ENCODE measurements at regions not wholly inside any gene's neighbourhood (a gene's known extent, or its start where the extent isn't known, plus 50 kb on each side); places are given as distances from the start of the nearest gene placed in this dataset.

GRCh38 chr10:23899166-23899565 is 309.8 kb upstream of the KIAA1217 start:
- DNase-seq (ENCODE audit: low read depth, low spot score) = no peak
- Histone ChIP-seq H3K9me1 (replicated peaks; ENCODE audit: control insufficient read depth, extremely low read depth, insufficient read depth, low read length) (no peaks in the 10 kb centered on the region), H3K36me3 (ENCODE audit: control insufficient read depth in 2 of 2, extremely low read depth in 1 of 2, insufficient read depth in 2 of 2, low read length in 2 of 2) (no peaks in the 10 kb centered on the region), H2AFZ (ENCODE audit: low read depth, low read length) (no peak overlapping the region), H3K4me2 (ENCODE audit: insufficient read depth, low read length) (no peak overlapping the region), H3K9ac (replicated peaks; ENCODE audit: extremely low read depth, insufficient read depth, low read length) (no peak overlapping the region), H3K79me2 (ENCODE audit: control insufficient read depth, insufficient read depth, low read length) (no peaks in the 10 kb centered on the region), H4K20me1 (replicated peaks; ENCODE audit: control insufficient read depth, extremely low read depth, insufficient read depth, low read length) (no peaks in the 10 kb centered on the region), H3K9me3 (replicated peaks; ENCODE audit: control insufficient read depth, insufficient read depth, low read length) (peaks cover 10% of the 10 kb centered on the region), H3K4me3 (replicated peaks in 1 of 3; ENCODE audit: insufficient read depth in 1 of 3, low read depth in 1 of 3, low read length in 3 of 3) (no peak overlapping the region), H3K27me3 (ENCODE audit: control insufficient read depth in 2 of 2, insufficient read depth in 2 of 2, low read length in 2 of 2) (no peaks in the 10 kb centered on the region), H3K27ac (ENCODE audit: insufficient read depth, low read depth, low read length) (no peak overlapping the region), H3K4me1 (ENCODE audit: control insufficient read depth, extremely low read depth, insufficient read depth, low read length) (no peaks in the 10 kb centered on the region)
- ChIA-PET CTCF (no interaction called here), POLR2A (no interaction called here)
- no peak for FAIRE-seq
- dilution Hi-C loops (cut with MboI; ENCODE audit: extremely low pct_ligation_motif_present, low sequenced_read_pairs) = no loop called here
- TF ChIP-seq POLR2AphosphoS5 (IDR thresholded peaks at IDR 0.05; ENCODE audit: insufficient read depth, low read depth, low read length) (no peak), FOS (IDR thresholded peaks at IDR 0.05; ENCODE audit: borderline replicate concordance, insufficient read depth, low read length) (no peak), JUN (IDR thresholded peaks at IDR 0.05; ENCODE audit: borderline replicate concordance, insufficient read depth, insufficient read length, low read depth) (no peak), MAX (IDR thresholded peaks at IDR 0.05; ENCODE audit: insufficient read depth, insufficient read length) (no peak), GATA2 (IDR thresholded peaks at IDR 0.05; ENCODE audit: insufficient read depth, insufficient read length, low read depth, low read length) (no peak)
- intact Hi-C loops (cut with micrococcal nuclease) = no loop called here
- BruUV-seq (replicated peaks) = no TSS peak

GRCh38 chr10:23910291-23910690 is 298.6 kb upstream of the KIAA1217 start:
- no peaks in the 10 kb centered on the region for H3K79me2 ChIP-seq (ENCODE audit: control insufficient read depth, insufficient read depth, low read length)
- CTCF ChIA-PET = no interaction called here
- POLR2A ChIA-PET = no interaction called here
- no peaks in the 10 kb centered on the region for H3K9me1 ChIP-seq (replicated peaks; ENCODE audit: control insufficient read depth, extremely low read depth, insufficient read depth, low read length)
- intact Hi-C loops (cut with micrococcal nuclease) (no loop called here), dilution Hi-C loops (cut with MboI; ENCODE audit: extremely low pct_ligation_motif_present, low sequenced_read_pairs) (no loop called here)
- peaks cover 3% of the 10 kb centered on the region for H3K9me3 ChIP-seq (replicated peaks; ENCODE audit: control insufficient read depth, insufficient read depth, low read length)
- no peak overlapping the region for H3K4me2 ChIP-seq (ENCODE audit: insufficient read depth, low read length)
- H3K27me3 ChIP-seq (ENCODE audit: control insufficient read depth in 2 of 2, insufficient read depth in 2 of 2, low read length in 2 of 2) = no peaks in the 10 kb centered on the region
- no peak for FAIRE-seq
- no peak overlapping the region for H3K27ac ChIP-seq (ENCODE audit: insufficient read depth, low read depth, low read length)
- no peak overlapping the region for H3K4me3 ChIP-seq (replicated peaks in 1 of 3; ENCODE audit: insufficient read depth in 1 of 3, low read depth in 1 of 3, low read length in 3 of 3)
- no peaks in the 10 kb centered on the region for H4K20me1 ChIP-seq (replicated peaks; ENCODE audit: control insufficient read depth, extremely low read depth, insufficient read depth, low read length)
- H3K4me1 ChIP-seq (ENCODE audit: control insufficient read depth, extremely low read depth, insufficient read depth, low read length) = no peaks in the 10 kb centered on the region
- DNase-seq (ENCODE audit: low read depth, low spot score) = no peak
- TF ChIP-seq MYC (IDR thresholded peaks at IDR 0.05; ENCODE audit: low read depth, low read length) (no peak), CTCF (IDR thresholded peaks at IDR 0.05; ENCODE audit: extremely low read depth in 1 of 2, insufficient read depth in 1 of 2, low read depth in 1 of 2, low read length in 2 of 2) (no peak), JUN (IDR thresholded peaks at IDR 0.05; ENCODE audit: borderline replicate concordance, insufficient read depth, insufficient read length, low read depth) (no peak), MAX (IDR thresholded peaks at IDR 0.05; ENCODE audit: insufficient read depth, insufficient read length) (no peak), EZH2 (IDR thresholded peaks at IDR 0.05; ENCODE audit: borderline replicate concordance, low read depth, low read length, severe bottlenecking) (no peak), POLR2A (IDR thresholded peaks at IDR 0.05; ENCODE audit: low read depth, low read length) (no peak), FOS (IDR thresholded peaks at IDR 0.05; ENCODE audit: borderline replicate concordance, insufficient read depth, low read length) (no peak), POLR2AphosphoS5 (IDR thresholded peaks at IDR 0.05; ENCODE audit: insufficient read depth, low read depth, low read length) (no peak), GATA2 (IDR thresholded peaks at IDR 0.05; ENCODE audit: insufficient read depth, insufficient read length, low read depth, low read length) (no peak)
- no TSS peak for BruUV-seq (replicated peaks)
- H3K36me3 ChIP-seq (ENCODE audit: control insufficient read depth in 2 of 2, extremely low read depth in 1 of 2, insufficient read depth in 2 of 2, low read length in 2 of 2) = no peaks in the 10 kb centered on the region
- no peak overlapping the region for H3K9ac ChIP-seq (replicated peaks; ENCODE audit: extremely low read depth, insufficient read depth, low read length)
- H2AFZ ChIP-seq (ENCODE audit: low read depth, low read length) = no peak overlapping the region
